ENCODE measurements at regions not wholly inside any gene's neighbourhood (a gene's known extent, or its start where the extent isn't known, plus 50 kb on each side); places are given as distances from the start of the nearest gene placed in this dataset.

DNA sequence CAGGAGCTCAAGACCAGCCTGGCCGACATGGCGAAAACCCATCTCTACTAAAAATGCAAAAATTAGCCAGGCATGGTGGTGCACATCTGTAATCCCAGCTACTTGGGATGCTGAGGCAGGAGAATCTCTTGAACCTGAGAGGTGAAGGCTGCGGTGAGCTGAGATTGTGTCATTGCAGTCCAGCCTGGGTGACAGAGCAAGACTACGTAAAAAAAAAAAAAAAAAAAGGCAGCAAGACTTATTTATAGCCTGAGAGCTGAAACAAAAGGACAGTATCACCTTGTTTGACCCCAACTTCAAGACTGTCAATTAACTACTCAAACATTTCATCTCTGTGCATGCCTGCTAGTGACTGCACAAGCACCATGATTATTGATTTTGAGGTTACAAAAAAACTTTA is 478.9 kb upstream of the GBE1 start:
- TF ChIP-seq, protein P1, sequence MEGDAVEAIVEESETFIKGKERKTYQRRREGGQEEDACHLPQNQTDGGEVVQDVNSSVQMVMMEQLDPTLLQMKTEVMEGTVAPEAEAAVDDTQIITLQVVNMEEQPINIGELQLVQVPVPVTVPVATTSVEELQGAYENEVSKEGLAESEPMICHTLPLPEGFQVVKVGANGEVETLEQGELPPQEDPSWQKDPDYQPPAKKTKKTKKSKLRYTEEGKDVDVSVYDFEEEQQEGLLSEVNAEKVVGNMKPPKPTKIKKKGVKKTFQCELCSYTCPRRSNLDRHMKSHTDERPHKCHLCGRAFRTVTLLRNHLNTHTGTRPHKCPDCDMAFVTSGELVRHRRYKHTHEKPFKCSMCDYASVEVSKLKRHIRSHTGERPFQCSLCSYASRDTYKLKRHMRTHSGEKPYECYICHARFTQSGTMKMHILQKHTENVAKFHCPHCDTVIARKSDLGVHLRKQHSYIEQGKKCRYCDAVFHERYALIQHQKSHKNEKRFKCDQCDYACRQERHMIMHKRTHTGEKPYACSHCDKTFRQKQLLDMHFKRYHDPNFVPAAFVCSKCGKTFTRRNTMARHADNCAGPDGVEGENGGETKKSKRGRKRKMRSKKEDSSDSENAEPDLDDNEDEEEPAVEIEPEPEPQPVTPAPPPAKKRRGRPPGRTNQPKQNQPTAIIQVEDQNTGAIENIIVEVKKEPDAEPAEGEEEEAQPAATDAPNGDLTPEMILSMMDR (IDR thresholded peaks at IDR 0.05): no peak
- no peak for TF ChIP-seq POLR2A (IDR thresholded peaks at IDR 0.05)

Measured in testis (tissue), 2 donors.